ENCODE measurements at regions not wholly inside any gene's neighbourhood (a gene's known extent, or its start where the extent isn't known, plus 50 kb on each side); places are given as distances from the start of the nearest gene placed in this dataset.

DNA sequence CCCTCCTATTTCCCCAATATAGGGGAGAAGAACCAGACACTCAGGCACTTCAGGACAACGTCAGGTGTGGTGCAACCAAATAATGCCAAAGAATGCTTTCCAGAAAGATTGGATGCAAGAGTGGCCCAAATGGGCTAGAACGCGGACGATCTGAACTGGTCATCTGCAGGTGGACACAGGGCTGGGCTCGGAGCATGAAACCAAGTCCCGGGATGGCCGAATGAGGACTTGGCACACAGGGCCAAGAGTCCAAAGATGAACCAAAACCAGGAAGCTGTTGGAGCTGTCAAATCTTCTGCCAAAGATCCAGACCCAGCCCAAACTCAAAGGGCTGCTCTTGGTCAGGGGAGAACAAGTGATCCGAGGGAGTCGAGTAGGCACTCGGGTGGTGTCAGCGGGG is 143.9 kb upstream of the ARID1B start:
- TF ChIP-seq, protein P1, sequence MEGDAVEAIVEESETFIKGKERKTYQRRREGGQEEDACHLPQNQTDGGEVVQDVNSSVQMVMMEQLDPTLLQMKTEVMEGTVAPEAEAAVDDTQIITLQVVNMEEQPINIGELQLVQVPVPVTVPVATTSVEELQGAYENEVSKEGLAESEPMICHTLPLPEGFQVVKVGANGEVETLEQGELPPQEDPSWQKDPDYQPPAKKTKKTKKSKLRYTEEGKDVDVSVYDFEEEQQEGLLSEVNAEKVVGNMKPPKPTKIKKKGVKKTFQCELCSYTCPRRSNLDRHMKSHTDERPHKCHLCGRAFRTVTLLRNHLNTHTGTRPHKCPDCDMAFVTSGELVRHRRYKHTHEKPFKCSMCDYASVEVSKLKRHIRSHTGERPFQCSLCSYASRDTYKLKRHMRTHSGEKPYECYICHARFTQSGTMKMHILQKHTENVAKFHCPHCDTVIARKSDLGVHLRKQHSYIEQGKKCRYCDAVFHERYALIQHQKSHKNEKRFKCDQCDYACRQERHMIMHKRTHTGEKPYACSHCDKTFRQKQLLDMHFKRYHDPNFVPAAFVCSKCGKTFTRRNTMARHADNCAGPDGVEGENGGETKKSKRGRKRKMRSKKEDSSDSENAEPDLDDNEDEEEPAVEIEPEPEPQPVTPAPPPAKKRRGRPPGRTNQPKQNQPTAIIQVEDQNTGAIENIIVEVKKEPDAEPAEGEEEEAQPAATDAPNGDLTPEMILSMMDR (conservative IDR thresholded peaks at IDR 0.05; ENCODE audit: low read depth, low read length) = no peak
- TF ChIP-seq MAFK (IDR thresholded peaks at IDR 0.05; ENCODE audit: low read depth, low read length) (no peak), POLR2A (IDR thresholded peaks at IDR 0.05; ENCODE audit: low read depth, low read length) (no peak), RAD21 (IDR thresholded peaks at IDR 0.05; ENCODE audit: low read length) (no peak), RCOR1 (IDR thresholded peaks at IDR 0.05; ENCODE audit: insufficient replicate concordance, low read length) (no peak), MAZ (IDR thresholded peaks at IDR 0.05; ENCODE audit: borderline replicate concordance, low read depth, low read length) (no peak), FOS (IDR thresholded peaks at IDR 0.05; ENCODE audit: low read depth, low read length) (no peak), BHLHE40 (IDR thresholded peaks at IDR 0.05; ENCODE audit: low read depth, low read length) (no peak), SMC3 (IDR thresholded peaks at IDR 0.05; ENCODE audit: low read depth, low read length) (no peak), CEBPB (IDR thresholded peaks at IDR 0.05; ENCODE audit: low read depth, low read length) (no peak), RFX5 (IDR thresholded peaks at IDR 0.05; ENCODE audit: low read depth, low read length) (no peak), CHD1 (IDR thresholded peaks at IDR 0.05; ENCODE audit: low read depth, low read length) (no peak)
- TF ChIP-seq, protein P2, sequence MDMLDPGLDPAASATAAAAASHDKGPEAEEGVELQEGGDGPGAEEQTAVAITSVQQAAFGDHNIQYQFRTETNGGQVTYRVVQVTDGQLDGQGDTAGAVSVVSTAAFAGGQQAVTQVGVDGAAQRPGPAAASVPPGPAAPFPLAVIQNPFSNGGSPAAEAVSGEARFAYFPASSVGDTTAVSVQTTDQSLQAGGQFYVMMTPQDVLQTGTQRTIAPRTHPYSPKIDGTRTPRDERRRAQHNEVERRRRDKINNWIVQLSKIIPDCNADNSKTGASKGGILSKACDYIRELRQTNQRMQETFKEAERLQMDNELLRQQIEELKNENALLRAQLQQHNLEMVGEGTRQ (IDR thresholded peaks at IDR 0.05; ENCODE audit: low read depth, low read length) = no peak
